PC-3 (cell line): ENCODE measurements at regions not wholly inside any gene's neighbourhood (a gene's known extent, or its start where the extent isn't known, plus 50 kb on each side); places are given as distances from the start of the nearest gene placed in this dataset.

Source experiments
- ATAC-seq: fragments of 200-7000 bp; cut with Tn5 transposase; 2 replicates; pipeline ENCODE4 v1.9.1; 2020; ENCODE audit warnings: mild to moderate bottlenecking, moderate library complexity
- BruUV-seq: library from RNA; stranded (reverse); fragments of 400-500 nt; replicated peaks from 2 replicates; lab custom pipeline; 2021; lab: Mats Ljungman, UMichigan
- CTCF ChIA-PET: fragments of 300-600 bp; sonication (Branson Sonifier 250); formaldehyde crosslinking; loops from one replicate; lab custom pipeline; 2022; ENCODE audit warnings: antibody characterized with exemption; lab: Charles Lee
- POLR2A ChIA-PET: fragments of 300-600 bp; sonication (Branson Sonifier 250); formaldehyde crosslinking; loops from one replicate; lab custom pipeline; 2022; ENCODE audit warnings: antibody characterized with exemption; ENCODE audit not compliant: unreplicated experiment; lab: Charles Lee
- DNase-seq: peaks from one replicate; pipeline ENCODE4 v3.0.0-alpha.2; 2015
- H2AFZ ChIP-seq: fragments of 300-600 bp; sonication (generic); 2 replicates; pipeline ENCODE4 v1.6.0; 2016; ENCODE audit warnings: antibody characterized with exemption, low read length
- H3F3A ChIP-seq: fragments of 300-600 bp; sonication (generic); one replicate; pipeline ENCODE4 v1.6.0; 2017; ENCODE audit warnings: antibody characterized with exemption, low read length, control low read depth, mild to moderate bottlenecking; ENCODE audit not compliant: unreplicated experiment
- H3K27ac ChIP-seq: fragments of 300-600 bp; sonication (generic); 2 replicates; pipeline ENCODE4 v1.5.1; 2016; ENCODE audit warnings: mild to moderate bottlenecking, low read length
- H3K27me3 ChIP-seq: fragments of 300-600 bp; sonication (generic); 2 replicates; pipeline ENCODE4 v1.6.1; 2016; ENCODE audit warnings: low read length, mixed read lengths
- H3K36me3 ChIP-seq: fragments of 300-600 bp; sonication (generic); 2 replicates; pipeline ENCODE4 v1.6.1; 2016; ENCODE audit warnings: low read depth, mixed run types, low read length, mixed read lengths
- H3K4me1 ChIP-seq: fragments of 300-600 bp; sonication (generic); 2 replicates; pipeline ENCODE4 v1.5.1; 2016; ENCODE audit warnings: low read length; ENCODE audit not compliant: insufficient read depth
- H3K4me2 ChIP-seq: fragments of 300-600 bp; sonication (generic); 2 replicates; pipeline ENCODE4 v1.6.0; 2016; ENCODE audit warnings: low read length
- H3K4me3 ChIP-seq: fragments of 300-600 bp; sonication (generic); 2 replicates; pipeline ENCODE4 v1.5.1; 2016; ENCODE audit warnings: mild to moderate bottlenecking, low read length, mixed read lengths
- H3K79me2 ChIP-seq: fragments of 300-600 bp; sonication (generic); 2 replicates; pipeline ENCODE4 v1.6.1; 2017; ENCODE audit warnings: low read length, mixed read lengths
- H3K9ac ChIP-seq: fragments of 300-600 bp; sonication (generic); 2 replicates; pipeline ENCODE4 v1.6.0; 2016; ENCODE audit warnings: mild to moderate bottlenecking, low read length
- H3K9me2 ChIP-seq: fragments of 300-600 bp; sonication (generic); replicated peaks from 2 replicates; pipeline ENCODE4 v1.6.1; 2016; ENCODE audit warnings: mixed run types, low read length, mixed read lengths
- H3K9me3 ChIP-seq: fragments of 300-600 bp; sonication (generic); 2 replicates; pipeline ENCODE4 v1.6.1; 2016; ENCODE audit warnings: low read length, mixed read lengths
- H4K20me1 ChIP-seq: fragments of 300-600 bp; sonication (generic); 2 replicates; pipeline ENCODE4 v1.6.1; 2016; ENCODE audit warnings: low read length, mixed read lengths
- EZH2 ChIP-seq: fragments of 300-600 bp; sonication (generic); IDR thresholded peaks from one replicate; pipeline ENCODE4 v1.6.1; 2017; ENCODE audit warnings: antibody characterized with exemption, mild to moderate bottlenecking, low read length; ENCODE audit not compliant: unreplicated experiment
- EZH2phosphoT487 ChIP-seq: fragments of 300-600 bp; sonication (generic); IDR thresholded peaks from 2 replicates; pipeline ENCODE4 v1.6.1; 2018; ENCODE audit warnings: mild to moderate bottlenecking, antibody characterized with exemption, low read length, borderline replicate concordance
- intact Hi-C: fragments of 100-400 bp; cut with micrococcal nuclease; formaldehyde crosslinking; loops from 2 replicates; pipeline ENCODE4 v1.9.0; 2023
- TF ChIP-seq, protein P1 (sequence below): fragments of 300-600 bp; sonication (generic); conservative IDR thresholded peaks from 2 replicates; pipeline ENCODE4 v1.5.1; 2017; ENCODE audit warnings: antibody characterized with exemption, low read depth, mild to moderate bottlenecking, low read length

- TF ChIP-seq EZH2 = no peak
- TF ChIP-seq, protein P1, sequence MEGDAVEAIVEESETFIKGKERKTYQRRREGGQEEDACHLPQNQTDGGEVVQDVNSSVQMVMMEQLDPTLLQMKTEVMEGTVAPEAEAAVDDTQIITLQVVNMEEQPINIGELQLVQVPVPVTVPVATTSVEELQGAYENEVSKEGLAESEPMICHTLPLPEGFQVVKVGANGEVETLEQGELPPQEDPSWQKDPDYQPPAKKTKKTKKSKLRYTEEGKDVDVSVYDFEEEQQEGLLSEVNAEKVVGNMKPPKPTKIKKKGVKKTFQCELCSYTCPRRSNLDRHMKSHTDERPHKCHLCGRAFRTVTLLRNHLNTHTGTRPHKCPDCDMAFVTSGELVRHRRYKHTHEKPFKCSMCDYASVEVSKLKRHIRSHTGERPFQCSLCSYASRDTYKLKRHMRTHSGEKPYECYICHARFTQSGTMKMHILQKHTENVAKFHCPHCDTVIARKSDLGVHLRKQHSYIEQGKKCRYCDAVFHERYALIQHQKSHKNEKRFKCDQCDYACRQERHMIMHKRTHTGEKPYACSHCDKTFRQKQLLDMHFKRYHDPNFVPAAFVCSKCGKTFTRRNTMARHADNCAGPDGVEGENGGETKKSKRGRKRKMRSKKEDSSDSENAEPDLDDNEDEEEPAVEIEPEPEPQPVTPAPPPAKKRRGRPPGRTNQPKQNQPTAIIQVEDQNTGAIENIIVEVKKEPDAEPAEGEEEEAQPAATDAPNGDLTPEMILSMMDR = no peak
- no peak for TF ChIP-seq EZH2phosphoT487
- no peak for ATAC-seq
- H3F3A ChIP-seq = no peaks in the 10 kb centered on the region
- H3K9me3 ChIP-seq = no peaks in the 10 kb centered on the region
- no peaks in the 10 kb centered on the region for H3K36me3 ChIP-seq
- H3K27me3 ChIP-seq = no peaks in the 10 kb centered on the region
- no TSS peak for BruUV-seq
- H2AFZ ChIP-seq = no peak overlapping the region
- H3K9ac ChIP-seq = no peak overlapping the region
- DNase-seq = no peak
- POLR2A ChIA-PET = no interaction called here
- H3K4me3 ChIP-seq = no peak overlapping the region
- H3K4me1 ChIP-seq = peaks cover 17% of the 10 kb centered on the region; the same call in 1 of the 2 replicates
- CTCF ChIA-PET = no interaction called here
- no peak overlapping the region for H3K27ac ChIP-seq
- no peaks in the 10 kb centered on the region for H4K20me1 ChIP-seq
- H3K79me2 ChIP-seq = no peaks in the 10 kb centered on the region
- H3K9me2 ChIP-seq = no peaks in the 10 kb centered on the region
- H3K4me2 ChIP-seq = no peak overlapping the region
- intact Hi-C loops = loop anchor here (10.0 kb wide), 1 partner anchor 179 kb away; no protein-coding TSS in a partner anchor
Observed at GRCh38 chr18:56115071-56116015, 523.0 kb downstream of the TXNL1 start.

- no peaks in the 10 kb centered on the region for H3F3A ChIP-seq
- DNase-seq = no peak
- H3K79me2 ChIP-seq = no peaks in the 10 kb centered on the region
- H3K4me2 ChIP-seq = no peak overlapping the region
- TF ChIP-seq, protein P1 = no peak
- TF ChIP-seq EZH2phosphoT487 (no peak), EZH2 (no peak)
- H3K9me3 ChIP-seq = no peaks in the 10 kb centered on the region
- no peak overlapping the region for H3K27ac ChIP-seq
- intact Hi-C loops = loop anchor here (10.0 kb wide), 1 partner anchor 182 kb away; no protein-coding TSS in a partner anchor
- no peaks in the 10 kb centered on the region for H3K9me2 ChIP-seq
- no TSS peak for BruUV-seq
- POLR2A ChIA-PET = interaction anchor here (0.6 kb wide), 1 partner anchor 67 kb away, joined by 3 read pairs; no protein-coding TSS in a partner anchor
- no peaks in the 10 kb centered on the region for H3K36me3 ChIP-seq
- no peak; the same call in 1 of the 2 replicates for ATAC-seq
- H3K9ac ChIP-seq = no peak overlapping the region
- H2AFZ ChIP-seq = no peak overlapping the region
- CTCF ChIA-PET = no interaction called here
- no peaks in the 10 kb centered on the region for H3K27me3 ChIP-seq
- peaks cover 17% of the 10 kb centered on the region; the same call in 1 of the 2 replicates for H3K4me1 ChIP-seq
- no peak overlapping the region for H3K4me3 ChIP-seq
- no peaks in the 10 kb centered on the region for H4K20me1 ChIP-seq
Observed at GRCh38 chr18:56112984-56113383, 525.0 kb upstream of the TCF4 start.
